WI38 (cell line): ENCODE measurements at regions not wholly inside any gene's neighbourhood (a gene's known extent, or its start where the extent isn't known, plus 50 kb on each side); places are given as distances from the start of the nearest gene placed in this dataset.

Source experiments
- H3K4me3 ChIP-seq: 2 replicates; pipeline ENCODE4 v1.5.1; 2011; ENCODE audit warnings: low read depth, mild to moderate bottlenecking, control low read depth, low read length
- CTCF ChIP-seq: IDR thresholded peaks from 2 replicates; pipeline ENCODE4 v1.5.1; 2012; ENCODE audit warnings: low read depth, mild to moderate bottlenecking, control low read depth, low read length

DNA sequence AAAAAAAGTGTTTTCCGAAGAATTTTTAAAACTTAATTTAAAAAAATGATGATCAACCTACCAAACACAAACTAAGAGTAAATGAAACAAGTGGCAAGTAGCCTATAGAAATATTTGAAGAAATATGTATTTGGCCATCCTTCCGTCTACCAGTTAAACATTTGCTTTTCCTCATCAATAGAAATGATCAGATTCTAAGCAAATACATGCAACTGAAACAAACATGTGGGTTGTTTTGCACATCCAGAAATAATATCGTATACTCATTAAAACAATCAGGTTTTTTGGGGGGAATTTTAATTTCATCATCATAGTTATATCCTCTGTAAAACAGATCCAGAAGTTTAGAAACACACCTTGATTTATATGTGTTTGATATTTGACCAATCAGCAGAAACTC, 1011.7 kb downstream of the GATA3 start:
- no peak overlapping the region for H3K4me3 ChIP-seq
- no peak for TF ChIP-seq CTCF

DNA sequence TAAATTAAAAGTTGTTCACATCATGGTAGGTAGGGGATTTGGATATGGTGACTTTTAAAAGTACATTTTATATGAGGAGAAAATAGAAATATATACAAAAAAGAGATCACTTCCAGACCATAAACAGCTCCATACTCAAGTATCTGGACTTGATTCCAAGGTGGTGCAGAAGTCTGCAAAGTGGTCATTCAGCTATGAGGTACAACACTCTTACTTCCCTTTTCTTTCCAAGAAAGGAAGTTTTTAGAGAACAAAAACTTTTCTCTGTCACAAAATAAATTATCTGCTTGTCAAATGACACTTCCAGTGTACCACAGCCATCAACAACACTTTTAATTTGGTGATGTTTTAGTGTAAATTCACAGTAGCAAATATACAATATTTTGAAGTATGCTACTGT, 1013.5 kb downstream of the GATA3 start:
- no peak overlapping the region for H3K4me3 ChIP-seq
- TF ChIP-seq CTCF: no peak

GRCh38 chr10:9069136-9069535, 1014.6 kb downstream of the GATA3 start:
- H3K4me3 ChIP-seq: no peak overlapping the region
- no peak for TF ChIP-seq CTCF

GRCh38 chr10:9075420-9075819, 1020.9 kb downstream of the GATA3 start:
- TF ChIP-seq CTCF: no peak

GRCh38 chr10:9076066-9076465, 1021.6 kb downstream of the GATA3 start:
- no peak overlapping the region for H3K4me3 ChIP-seq
- no peak for TF ChIP-seq CTCF

More at GRCh38 chr10:9075420-9075819, 1020.9 kb downstream of the GATA3 start:
- H3K4me3 ChIP-seq: no peak overlapping the region

GRCh38 chr10:9081253-9081652, 1026.8 kb downstream of the GATA3 start:
- no peak overlapping the region for H3K4me3 ChIP-seq

DNA sequence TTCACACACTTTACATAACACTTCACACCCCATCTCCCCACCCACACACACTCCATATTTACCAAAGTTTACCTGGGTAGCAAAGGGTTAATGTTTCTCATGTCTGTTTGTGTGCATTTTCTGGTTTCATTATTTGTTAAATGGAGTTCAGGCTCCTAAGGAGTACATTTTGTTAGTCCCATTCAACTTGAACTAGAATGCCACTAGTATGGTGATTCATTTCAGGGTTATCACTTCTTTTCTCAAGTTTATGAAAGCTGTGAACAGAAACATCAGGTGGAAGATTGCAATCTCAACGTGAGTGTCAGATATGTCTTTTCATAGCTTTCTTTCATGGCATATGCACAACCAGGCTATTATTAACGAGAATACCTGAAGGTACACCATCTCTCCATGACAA, 1027.5 kb downstream of the GATA3 start:
- TF ChIP-seq CTCF: no peak
- no peak overlapping the region for H3K4me3 ChIP-seq

More at GRCh38 chr10:9081253-9081652, 1026.8 kb downstream of the GATA3 start:
- no peak for TF ChIP-seq CTCF
